AG09319 (cell line): ENCODE measurements at regions not wholly inside any gene's neighbourhood (a gene's known extent, or its start where the extent isn't known, plus 50 kb on each side); places are given as distances from the start of the nearest gene placed in this dataset.

Experiments used
- DNase-seq: peaks from one replicate; pipeline ENCODE4 v3.0.0-alpha.2; 2010; ENCODE audit warnings: low read depth; ENCODE audit errors: extremely low read depth
- TF ChIP-seq, protein P1 (sequence below): IDR thresholded peaks from 2 replicates; pipeline ENCODE4 v1.5.1; 2011; ENCODE audit warnings: low read depth, mild to moderate bottlenecking, inconsistent platforms, low read length, moderate library complexity

DNA sequence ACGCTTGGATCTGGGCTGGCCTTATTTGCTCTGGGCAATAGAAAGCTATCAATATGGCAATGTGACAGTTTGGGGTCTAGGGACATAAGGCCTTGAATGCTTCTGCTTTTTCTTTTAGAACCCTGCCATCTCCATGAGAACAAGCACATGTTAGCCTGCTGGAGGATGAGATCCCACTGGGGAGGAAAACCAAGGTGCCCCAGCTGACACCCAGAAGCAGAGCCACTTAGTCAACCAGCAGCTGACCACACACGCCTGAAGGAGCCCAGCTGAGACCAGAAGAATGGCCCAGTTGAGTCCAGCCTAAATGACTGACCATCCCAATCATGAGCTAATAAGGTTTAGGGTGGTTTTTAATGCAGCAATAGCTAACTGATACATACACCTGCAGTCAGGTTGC is 171.2 kb downstream of the AHSP start:
- no peak for DNase-seq
- TF ChIP-seq, protein P1, sequence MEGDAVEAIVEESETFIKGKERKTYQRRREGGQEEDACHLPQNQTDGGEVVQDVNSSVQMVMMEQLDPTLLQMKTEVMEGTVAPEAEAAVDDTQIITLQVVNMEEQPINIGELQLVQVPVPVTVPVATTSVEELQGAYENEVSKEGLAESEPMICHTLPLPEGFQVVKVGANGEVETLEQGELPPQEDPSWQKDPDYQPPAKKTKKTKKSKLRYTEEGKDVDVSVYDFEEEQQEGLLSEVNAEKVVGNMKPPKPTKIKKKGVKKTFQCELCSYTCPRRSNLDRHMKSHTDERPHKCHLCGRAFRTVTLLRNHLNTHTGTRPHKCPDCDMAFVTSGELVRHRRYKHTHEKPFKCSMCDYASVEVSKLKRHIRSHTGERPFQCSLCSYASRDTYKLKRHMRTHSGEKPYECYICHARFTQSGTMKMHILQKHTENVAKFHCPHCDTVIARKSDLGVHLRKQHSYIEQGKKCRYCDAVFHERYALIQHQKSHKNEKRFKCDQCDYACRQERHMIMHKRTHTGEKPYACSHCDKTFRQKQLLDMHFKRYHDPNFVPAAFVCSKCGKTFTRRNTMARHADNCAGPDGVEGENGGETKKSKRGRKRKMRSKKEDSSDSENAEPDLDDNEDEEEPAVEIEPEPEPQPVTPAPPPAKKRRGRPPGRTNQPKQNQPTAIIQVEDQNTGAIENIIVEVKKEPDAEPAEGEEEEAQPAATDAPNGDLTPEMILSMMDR: no peak

DNA sequence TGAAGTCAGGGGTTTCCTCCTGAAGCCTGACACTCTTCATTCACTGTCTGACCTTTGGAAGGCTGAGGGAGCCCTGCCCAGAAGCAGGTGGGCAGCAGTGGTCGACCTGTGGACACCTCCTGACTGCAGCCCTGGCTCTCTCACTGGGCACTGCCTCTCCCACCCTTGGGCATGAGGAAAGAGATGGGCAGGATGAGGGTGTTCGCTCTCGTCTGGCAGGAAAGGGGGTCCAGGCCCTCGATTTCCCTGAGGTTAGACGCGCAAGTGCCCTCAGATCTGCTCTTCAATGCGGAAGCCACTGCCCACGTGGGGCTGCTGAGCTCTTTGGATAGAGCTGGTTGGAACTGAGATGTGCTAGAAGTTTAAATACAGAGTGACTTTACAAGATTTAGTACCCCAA is 171.9 kb downstream of the AHSP start:
- DNase-seq: no peak
- TF ChIP-seq, protein P1: no peak

DNA sequence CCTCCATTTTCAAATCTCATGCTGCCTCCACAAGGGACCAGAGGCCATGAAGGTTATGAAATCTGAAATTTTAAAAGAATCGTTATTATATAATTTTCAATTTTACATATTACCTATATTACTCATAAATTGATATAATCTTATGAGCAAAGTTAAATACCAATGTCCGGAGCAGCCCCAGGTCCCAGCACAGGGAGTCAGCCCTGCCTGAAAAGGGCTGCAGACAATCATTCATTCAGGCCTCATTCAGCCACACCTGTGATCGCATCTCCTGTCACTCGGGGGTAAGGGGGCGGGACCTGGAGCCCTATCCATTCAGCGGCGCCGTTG is 172.5 kb downstream of the AHSP start:
- TF ChIP-seq, protein P1: no peak
- no peak for DNase-seq

DNA sequence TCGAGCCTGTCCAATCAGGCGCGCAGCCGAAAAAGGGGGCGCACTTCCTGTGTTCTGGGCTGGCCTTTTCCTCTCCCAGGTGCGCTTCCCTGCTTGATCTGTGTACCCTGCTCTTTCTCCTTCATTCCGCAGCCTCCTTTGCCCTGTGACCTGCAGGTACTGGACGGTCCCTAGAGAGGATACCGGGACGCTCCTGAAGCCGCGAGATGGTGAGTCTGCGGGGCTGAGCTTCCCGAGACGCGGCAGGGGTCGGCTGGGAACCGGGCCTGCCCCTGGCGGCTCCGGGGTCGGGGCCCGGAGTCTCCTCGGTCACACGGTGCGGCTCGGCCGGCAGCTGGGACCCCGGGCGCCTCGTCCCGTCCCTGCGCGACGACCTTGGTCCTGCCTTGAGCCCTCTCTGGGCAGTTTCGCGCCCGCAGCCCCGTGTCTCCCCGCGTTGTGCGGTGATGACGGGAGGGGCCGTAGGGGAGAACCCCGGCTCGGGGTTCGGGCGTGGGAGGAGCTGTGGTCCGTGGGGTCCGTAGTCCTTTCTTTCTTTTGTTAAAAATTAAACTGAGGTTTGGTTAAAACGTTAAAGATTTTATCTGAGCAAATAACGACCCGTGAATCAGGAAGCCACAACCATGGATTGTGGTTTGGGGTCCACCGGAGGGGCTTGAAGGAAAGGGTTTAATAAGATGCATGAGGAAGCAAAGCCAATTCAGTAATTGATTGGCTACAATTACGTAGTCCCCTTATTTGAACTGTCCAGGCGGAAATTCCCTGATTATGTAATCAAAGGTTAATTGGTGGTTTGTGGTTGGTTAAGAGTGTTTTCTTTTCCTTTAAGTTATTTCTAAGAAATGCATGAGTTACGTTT is 172.8 kb upstream of the ZNF267 start:
- no peak for DNase-seq

DNA sequence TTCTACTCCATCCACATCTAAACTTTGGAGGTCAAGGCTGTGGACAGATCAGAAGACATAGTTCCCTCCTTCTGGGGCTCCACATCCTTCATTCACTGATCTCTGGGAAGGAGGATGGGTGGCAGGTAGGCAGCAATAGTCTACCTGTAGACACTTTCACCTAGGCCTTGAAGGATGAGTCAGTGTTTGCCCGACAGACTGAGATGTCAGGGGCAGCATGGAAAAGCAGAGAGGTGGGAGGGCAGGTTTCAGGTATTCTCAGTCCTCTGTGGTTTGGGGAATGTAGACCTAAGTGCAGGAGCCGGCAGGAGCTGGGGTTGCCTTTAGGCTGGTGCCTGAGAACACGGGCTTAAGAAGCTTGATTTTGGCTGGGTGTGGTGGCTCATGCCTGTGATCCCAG is 171.9 kb upstream of the ZNF267 start:
- no peak for DNase-seq
- TF ChIP-seq, protein P1: no peak

More for the DNA sequence above, 172.8 kb upstream of the ZNF267 start:
- TF ChIP-seq, protein P1: peak; percentile 25

DNA sequence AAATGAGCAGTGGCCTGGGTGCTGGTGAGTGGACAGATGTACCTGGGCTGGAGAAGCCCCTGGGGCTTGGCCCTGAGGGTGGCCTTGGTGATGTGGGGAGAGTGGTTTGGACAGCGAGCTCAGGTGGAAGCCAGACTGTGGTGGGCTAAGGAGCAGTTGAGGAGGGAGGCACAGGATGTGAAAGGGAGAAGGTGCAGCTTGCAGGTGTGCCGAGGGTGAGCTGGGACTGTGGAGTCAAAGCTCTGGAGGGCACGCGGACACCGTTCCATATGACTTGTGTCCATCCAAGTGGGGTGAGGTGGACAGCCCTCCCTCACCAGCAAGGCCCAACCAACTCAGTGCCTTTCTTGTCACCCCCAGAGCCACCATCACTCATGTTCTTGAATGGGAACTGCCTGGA is 170.8 kb upstream of the ZNF267 start:
- TF ChIP-seq, protein P1: no peak
- no peak for DNase-seq

DNA sequence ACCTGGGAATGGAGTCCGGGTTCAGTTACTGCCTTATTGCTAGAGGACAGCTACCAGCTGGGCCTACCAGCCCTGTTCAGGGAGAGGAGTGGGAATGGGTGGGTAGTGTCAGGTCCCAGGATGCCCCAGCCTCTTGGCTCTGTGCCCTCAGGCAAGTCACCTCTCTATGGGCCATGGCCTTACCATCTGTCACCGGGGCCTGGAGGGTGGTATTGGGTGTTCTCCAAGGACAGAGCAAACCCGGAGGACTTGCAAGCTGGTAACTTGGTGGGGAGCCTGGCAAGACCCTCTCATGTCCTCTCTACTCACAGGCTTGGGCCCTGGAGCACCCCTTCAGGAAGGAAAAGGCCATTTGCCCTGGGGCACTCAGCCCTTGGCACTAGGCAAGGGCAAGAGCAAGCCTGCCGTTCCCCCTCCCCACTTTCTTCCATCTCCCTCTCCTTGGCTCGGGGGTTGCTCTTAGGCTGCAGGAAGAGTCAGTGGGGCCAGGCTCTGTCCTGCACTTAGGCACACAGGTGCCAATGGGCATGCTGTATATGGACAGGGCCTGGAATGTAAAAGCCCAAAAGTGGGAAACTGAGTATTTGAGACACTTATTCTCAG is 170.0 kb upstream of the ZNF267 start:
- TF ChIP-seq, protein P1: no peak
- no peak for DNase-seq
